ENCODE measurements at regions not wholly inside any gene's neighbourhood (a gene's known extent, or its start where the extent isn't known, plus 50 kb on each side); places are given as distances from the start of the nearest gene placed in this dataset.

DNA sequence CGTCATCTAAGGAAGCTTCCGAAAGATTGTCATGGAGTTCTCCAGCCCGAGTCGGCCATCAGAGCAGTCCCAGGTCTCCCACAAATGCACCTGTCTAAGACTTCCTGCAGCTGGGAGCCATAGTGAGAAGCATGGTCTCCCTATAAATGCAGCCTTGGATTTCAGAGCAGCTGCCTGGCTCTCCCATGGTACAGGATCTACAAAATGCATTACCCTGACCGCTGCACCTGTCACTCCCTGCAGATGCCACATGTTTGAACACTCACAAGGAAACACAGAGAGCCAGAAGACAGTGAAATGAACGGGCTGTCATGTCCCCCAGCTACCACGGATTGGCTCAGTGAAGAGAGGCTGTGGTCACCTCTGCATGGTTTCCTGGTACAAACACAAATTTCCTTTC, 702.7 kb downstream of the MED13L start:
- no peak for DNase-seq (ENCODE audit: low read depth)

DNA sequence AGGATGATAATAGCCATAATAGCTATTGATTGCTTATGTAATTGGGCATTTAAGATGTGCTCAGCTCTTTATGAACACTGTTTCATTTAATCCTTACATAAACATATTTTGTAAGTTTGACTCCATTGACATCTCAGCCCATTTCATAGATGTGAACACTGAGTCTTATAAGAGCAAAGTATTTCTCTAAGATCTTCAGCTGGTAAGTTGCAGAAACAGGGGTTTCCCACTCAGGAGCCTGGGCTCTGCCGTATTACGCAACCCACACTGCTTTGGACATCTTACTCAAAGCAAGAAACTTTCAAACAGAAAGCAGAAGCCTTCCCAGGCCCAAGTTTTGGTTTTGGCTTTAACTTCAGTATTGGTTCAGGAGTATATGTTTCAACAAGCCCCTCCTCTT, 705.1 kb downstream of the MED13L start:
- no peak for DNase-seq (ENCODE audit: low read depth)

DNA sequence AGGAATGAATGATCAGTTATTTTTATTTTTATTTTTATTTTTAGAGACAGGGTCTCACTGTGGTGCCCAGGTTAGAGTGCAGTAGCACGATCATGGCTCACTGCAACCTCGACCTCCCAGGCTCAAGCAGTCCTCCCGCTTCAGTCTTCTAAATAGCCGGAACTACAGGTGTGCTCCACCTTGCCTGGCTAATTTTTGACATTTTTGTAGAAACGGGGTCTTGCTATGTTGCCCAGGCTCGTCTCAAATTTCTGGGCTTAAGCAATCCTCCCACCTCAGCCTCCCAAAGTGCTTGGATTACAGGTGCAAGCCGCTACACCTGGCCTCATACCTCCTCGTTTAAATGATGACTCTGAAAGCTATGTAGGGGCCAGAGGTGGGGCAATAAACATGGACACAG, 706.0 kb downstream of the MED13L start:
- DNase-seq (ENCODE audit: low read depth), result no peak

DNA sequence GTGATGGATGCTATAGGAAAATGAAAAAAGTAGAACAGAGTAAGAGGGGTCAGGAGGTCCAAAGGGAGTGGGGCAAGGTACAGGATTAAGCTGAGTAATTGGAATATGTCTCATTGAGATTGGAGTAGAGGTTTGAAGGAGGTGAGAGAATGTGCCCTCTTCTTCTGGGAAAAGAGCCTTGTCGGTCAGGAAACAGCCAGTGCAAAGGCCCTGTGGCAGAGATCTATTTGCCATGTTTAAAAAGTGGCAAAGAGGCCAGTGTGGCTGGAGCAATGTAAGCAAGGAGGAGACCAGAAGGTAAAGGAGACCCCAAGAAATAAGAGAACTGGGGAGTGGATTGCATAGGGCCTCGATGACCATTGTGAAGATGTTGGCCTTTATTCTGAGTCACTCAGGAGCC, 706.5 kb downstream of the MED13L start:
- no peak for DNase-seq (ENCODE audit: low read depth)

DNA sequence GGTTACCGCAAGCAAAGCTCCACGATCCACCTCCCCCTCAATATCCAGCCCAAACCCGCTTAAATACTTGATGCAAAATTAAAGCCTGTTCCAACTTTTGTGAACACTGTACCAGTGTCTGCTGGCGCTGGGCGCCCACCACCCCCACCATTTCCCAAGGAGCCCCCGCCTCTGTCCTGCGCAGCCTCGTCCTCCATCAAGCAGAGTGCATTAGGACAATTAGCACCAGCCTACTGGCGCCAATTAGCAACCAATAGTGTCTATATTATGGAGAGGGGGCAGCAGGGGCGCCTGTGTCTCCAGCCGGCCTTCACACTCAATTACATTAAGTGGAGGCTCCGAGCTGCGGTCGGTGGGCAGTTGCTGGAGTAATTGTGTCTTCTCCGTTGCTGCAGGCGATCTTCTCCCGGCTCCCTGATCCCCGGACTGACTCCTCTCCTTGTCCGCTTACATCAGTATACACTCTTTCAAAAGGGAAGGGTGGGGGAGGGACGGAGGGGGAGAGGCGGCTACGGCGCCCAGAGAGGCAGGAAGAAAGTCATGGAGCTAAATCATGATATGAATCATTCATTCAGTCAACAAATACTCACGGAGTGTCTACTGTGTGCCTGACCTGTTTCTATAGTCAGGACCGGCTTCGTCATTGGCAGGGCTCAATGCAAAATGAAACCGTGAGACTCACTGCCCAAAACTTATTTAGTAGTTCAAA, 707.3 kb downstream of the MED13L start:
- DNase-seq (ENCODE audit: low read depth), result no peak

DNA sequence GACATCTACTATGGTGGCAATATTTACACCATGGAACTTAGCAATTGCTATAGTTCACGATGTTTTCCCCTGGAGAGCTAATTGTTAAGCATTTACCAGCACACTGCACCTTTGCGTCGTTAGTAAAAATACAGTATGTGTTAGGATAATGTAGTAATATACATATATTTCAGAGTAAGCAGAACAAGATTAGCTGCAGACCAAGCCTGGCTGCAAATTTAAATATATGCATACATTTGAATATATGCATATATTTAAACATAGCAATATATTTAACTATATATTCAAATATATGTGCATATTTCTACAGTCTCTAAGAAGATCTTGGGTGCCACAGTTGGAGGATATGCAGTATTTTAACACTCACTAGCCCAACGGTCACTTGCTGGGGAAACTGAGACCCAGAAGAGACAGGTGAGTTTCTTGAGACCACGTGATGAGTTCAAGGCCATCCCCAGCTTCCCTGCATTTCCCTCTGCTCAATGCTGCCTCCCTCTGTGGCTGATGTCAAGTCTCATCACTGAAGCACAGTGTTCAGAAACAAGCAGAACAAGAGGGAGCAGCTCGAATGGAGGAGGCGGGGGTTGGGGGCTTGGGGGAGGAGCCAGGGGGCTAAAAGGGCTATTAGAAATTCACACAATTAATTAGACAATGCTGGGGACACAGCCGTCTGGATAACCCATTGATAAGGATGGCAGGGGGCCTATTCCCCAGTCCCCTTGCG, 708.0 kb downstream of the MED13L start:
- DNase-seq (ENCODE audit: low read depth), result no peak

DNA sequence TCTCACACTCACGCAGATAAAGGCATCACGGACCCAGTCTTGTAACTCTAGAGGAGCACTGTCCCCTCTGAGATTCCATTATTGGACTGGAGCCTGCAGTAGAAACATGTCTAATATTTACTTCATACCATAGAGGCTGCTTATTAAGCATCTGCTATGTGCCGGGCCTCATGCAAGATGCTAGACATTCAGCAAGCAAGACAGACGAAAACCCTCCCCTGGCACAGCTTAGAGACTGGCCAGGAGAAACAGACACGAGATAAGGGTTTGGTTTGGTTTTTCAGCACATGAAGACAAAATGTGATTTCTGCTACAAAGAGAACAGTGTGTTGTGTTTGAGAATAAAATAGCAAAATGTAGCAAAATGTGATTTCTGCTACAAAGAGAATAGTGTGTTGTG, 719.2 kb downstream of the MED13L start:
- no peak for DNase-seq (ENCODE audit: low read depth)

DNA sequence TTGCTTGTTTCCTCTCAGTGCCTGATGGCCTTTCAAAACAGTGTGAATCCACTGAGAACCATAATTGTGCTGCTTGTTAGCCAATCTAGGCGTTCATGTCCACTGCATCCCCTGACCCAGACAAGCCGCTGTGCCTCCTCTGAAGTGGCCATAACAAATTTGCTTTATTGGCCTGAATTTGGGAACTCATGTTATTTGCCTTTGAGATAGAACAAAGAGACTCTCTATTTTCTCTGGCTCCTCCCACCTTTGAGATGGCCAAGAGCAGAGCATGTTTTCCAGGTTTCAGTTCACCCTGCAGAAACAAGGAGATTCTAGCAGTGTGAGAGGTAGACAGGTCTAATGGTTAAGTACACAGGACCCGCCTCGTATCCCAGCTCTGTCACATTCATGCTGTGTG, 723.9 kb downstream of the MED13L start:
- no peak for DNase-seq (ENCODE audit: low read depth)

DNA sequence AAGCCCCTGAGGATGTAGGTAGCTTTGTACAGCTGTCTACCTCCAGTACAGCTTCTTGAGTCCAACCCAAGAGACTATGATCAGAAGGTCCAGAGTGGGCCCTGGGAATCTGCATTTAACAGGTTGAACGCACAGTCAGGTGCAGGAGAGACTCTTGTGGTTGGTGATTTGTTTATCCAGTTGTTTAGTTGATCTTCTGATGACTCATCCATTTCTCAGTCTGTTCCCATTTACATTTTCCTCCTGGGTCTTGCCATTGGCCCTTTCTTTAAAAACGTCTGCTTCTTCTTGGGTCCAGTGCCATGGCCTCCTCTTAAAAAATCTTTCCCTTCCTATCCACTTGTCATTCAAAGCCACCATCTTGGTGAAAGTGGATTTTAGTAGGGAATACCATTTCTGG, 734.2 kb downstream of the MED13L start:
- no peak for DNase-seq (ENCODE audit: low read depth)

DNA sequence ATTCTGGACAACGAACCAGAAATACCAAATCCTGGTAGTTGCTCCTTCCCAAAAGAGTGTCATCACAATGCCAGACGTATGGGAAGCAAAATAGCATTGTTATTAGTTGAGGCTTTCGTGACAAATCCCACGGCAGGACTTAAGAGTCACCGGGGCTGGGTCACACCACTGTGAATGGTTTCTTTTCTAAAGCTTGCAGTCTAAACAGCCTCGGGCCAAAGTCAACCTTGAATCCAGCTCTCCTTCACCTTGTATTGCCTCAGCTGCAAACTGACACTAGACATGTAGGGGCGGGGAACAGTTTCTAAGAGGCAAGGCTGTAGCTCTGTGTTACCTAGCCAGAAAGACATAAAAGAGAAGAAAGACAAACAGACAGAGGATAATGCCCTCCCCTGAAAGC, 734.8 kb downstream of the MED13L start:
- DNase-seq (ENCODE audit: low read depth), result no peak

DNA sequence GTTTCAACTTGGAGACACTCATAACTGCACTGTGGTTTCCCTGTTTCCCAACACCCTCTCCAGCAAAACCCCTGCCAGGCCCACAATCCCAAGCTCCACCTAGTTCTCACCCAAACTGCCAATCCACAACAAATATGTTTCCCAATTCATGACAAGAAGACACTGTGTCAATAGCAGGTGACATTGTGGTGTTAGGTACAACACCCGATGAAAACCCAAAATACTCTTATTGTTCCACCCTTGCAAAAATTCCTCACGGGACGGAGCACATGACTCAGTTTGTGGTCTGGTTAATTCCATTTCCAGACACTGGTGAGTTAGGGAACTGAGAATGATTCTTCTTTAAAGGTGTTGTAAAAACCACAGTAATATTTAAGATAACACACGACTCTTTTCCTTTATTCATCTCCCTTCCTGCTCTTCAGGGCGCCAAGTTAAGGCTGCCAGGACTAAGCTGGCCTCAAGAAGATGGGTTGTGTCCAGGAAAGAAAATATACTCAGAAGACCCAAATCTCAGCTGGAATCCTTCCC, 735.5 kb downstream of the MED13L start:
- DNase-seq (ENCODE audit: low read depth), result no peak

DNA sequence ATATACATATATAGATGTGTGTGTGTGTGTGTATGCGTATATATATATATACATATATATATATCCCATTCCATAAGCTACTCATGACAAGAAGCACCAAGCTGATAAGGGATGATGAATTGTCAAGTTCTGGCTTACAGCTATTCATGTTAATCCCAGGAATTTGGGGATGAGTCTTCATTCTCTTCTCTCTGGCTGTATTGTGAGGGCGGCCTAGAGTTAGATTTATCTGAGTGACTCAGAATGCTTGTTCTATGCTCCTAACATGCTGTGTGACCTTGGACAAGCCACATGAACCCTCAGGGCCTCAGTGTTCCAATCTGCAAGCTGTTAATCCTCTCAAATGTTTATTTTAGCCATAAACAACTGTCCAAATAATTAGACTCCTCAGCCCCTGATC, 749.0 kb downstream of the MED13L start:
- no peak for DNase-seq (ENCODE audit: low read depth)

DNA sequence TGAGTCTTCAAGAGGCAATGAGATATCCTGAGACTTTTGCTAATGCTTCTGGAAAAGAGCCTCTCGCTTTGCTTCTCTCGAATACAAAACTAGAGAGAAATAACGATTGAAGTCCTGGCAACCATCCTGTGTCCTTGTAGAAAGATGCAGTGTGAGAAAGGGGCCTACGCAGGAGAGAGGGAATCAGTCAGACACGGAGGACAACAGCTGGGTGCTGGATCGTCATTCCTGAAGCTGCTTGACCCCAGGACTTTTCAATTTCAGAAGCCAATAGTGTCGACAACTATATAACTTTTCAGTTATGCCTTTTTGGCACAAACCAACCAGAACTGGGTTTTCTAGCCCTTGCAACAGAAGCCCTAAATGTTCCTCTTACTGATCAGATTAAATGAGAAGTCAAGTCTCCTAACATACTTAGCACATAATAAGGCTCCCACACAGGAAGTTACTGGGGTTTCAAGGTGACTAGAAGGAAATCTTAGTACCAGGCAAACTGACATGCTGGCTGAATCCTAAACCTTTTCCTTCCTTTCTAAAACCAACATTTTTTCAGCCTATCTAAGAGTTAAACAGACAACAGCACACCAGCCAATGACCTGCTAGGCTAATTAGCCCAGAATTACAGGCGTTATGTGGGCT, 755.6 kb downstream of the MED13L start:
- DNase-seq (ENCODE audit: low read depth), result no peak

DNA sequence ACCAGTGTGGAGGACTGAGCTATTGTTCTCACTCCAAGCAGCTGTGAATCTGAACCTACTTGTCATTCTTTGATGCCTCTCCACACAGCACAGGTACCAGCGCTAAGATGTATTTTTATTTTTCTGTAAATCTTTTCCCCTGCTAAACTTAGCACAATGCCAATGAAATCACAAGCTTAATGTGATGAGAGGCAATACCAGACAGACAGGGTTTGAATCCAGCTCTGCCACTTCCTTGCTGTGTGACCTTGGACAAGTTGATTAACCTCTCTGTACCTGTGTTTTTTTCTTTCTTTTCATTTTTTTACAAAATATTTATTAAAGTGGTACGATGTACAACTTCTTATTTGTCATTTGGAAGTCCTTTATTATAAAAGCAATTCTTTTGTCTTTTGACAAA, 757.6 kb downstream of the MED13L start:
- DNase-seq (ENCODE audit: low read depth), result no peak

DNA sequence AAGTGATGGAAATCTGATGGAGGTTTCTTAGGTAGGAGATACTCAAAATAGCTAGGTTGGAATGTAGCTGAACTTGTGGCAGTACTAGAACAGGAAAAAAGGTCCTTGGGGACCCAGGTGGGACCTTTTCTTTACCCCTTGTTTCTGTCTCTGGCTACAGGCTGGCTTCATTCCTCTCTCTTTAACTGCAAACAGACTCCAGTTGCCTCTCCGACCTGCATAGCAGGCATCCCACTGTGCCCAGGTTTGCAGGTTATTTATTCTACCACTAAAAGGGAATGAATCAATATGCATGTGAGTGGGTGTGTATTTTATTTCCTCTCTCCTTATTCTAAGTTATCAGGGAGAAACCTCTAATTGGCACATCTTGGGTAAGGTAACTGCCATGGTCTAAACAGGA, 758.1 kb downstream of the MED13L start:
- no peak for DNase-seq (ENCODE audit: low read depth)

DNA sequence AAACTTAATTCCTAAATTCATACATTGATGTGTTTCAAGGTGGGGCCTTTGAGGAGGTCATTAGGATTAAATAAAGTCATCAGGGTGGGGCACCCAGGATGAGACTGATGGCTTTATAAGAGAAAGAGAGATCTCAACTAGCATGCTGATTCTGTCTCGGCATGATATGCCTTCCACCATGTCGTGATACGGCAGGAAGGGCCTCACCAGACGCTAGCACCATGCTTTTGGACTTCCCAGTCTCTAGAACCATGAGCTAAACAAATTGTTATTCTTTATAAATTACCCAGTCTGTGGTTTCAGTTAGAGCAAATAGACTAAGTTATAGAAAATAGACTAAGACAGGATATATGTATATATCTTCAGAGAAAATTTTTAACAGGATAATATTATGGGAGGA, 759.6 kb downstream of the MED13L start:
- no peak for DNase-seq (ENCODE audit: low read depth)

DNA sequence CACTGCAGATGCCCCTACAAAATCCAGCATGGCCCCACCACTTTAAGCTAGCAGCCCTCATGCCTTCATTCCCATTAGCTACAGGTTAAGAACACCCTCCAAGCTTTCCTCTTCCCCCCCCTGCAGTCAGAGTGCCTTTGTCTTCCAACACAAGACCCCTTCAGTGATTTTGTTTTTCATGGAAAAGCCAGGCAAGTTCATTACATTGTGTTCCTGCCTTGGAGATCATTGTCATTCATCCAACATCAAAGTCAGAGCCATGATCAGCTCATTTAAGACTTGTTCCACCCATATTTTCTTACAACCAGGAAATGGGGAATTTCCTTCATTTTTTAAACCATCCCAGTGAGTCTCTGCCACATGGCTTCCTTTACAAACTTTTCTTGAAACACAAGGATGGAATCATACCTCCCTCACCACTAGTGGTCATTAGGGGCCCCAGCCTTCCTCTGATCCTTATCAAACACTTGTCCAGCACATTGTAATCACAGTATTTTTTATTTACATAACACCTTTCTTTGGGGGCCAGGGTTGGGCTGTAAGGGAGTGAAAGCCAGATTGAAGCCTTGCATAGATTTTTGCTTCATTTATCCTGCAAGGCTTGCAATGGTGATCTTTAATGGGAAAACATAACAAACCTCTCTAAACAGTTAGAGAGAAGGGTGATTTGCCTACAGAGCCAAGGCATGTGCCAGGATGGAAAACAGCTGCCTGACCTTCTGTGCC, 765.3 kb downstream of the MED13L start:
- no peak for DNase-seq (ENCODE audit: low read depth)

DNA sequence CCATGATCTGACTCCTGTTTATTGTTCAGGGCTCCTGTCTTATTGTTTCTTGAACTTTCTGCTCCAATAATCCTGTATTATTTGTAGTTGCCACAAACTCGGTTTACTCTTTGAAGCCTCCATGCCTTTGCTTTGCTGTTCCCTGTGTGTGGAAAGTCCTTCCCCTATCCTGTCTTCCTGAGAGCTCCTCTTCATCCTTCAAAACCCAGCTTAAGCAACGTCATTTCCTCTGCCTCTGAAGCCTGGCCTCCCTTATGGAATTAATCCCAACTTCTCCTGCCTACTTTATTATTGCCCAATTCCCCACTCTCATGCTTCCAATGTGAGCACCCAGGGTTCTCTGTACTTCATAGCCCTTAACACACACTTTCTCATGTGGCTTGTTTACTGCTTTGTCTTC, 766.2 kb downstream of the MED13L start:
- no peak for DNase-seq (ENCODE audit: low read depth)

DNA sequence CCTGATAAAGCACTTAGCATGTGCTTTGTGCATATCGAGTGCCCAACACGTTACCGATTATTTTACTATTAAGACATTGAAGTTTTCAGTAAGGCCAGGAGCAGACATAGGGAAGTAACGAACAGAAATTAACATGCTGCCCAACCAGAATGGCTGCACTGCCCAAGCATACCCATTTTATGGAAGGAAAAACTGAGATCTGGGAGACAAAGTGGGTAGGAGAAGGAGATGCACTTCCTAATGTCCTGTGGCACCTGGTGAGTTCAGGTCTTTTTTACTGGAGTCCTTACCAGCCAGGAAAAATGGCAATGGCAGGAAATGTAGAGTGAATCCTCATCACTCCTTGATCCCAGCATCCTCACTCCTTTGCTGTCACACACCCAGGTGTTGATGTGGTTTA, 768.5 kb downstream of the MED13L start:
- no peak for DNase-seq (ENCODE audit: low read depth)

DNA sequence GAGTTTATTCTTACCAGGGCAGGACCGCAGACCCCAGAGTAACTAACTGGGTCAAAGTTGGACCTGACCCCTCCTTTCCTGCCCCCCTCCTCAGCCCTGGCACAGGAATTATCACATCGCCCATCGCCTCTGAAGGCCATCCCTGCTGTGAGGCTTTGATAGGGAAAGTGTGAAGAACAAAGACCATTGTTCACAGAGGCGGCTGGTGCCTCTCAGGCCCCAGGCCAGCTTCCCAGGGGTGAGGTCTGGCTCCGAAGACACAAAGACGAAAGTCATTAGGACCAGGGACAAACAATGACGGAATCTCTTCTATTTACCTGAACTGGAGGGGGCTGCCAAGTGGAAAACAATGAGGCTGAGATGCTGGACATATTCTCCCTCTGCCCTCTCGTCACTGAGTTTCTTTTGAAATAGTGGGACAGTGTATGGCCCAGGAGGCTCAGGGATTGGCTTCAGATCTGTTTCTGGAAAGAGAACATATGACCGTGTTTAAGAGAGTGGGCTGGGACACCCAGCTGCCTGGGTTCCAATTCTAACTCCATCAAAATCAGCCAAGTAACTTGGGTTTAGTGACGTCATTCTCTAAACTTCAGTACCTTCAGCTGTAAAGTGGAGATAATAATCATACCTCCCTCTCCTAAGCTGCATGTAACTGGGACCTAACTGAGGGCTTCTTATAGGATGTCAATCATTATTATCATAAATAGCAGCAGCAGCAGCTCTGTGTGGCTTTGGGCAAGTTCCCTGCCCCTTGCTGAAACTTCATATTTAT, 769.4 kb downstream of the MED13L start:
- DNase-seq (ENCODE audit: low read depth), result no peak

DNA sequence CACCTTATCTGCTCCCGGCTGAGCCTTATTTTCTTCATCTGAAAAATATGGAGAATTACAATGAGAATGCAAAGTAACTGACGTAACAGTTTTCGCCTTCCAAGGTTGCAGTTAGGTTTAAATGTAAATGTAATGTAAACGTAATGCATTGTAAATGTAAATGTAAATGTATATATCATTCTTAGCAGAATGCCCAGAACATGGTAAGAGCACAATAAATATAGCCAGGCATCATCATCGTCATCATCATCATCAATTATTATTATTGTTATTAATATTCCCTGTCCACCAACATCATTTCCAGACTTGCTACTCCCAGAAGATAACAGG, 770.0 kb downstream of the MED13L start:
- no peak for DNase-seq (ENCODE audit: low read depth)

Measured in CMK (cell line).